ENCODE measurements at regions not wholly inside any gene's neighbourhood (a gene's known extent, or its start where the extent isn't known, plus 50 kb on each side); places are given as distances from the start of the nearest gene placed in this dataset.

DNA sequence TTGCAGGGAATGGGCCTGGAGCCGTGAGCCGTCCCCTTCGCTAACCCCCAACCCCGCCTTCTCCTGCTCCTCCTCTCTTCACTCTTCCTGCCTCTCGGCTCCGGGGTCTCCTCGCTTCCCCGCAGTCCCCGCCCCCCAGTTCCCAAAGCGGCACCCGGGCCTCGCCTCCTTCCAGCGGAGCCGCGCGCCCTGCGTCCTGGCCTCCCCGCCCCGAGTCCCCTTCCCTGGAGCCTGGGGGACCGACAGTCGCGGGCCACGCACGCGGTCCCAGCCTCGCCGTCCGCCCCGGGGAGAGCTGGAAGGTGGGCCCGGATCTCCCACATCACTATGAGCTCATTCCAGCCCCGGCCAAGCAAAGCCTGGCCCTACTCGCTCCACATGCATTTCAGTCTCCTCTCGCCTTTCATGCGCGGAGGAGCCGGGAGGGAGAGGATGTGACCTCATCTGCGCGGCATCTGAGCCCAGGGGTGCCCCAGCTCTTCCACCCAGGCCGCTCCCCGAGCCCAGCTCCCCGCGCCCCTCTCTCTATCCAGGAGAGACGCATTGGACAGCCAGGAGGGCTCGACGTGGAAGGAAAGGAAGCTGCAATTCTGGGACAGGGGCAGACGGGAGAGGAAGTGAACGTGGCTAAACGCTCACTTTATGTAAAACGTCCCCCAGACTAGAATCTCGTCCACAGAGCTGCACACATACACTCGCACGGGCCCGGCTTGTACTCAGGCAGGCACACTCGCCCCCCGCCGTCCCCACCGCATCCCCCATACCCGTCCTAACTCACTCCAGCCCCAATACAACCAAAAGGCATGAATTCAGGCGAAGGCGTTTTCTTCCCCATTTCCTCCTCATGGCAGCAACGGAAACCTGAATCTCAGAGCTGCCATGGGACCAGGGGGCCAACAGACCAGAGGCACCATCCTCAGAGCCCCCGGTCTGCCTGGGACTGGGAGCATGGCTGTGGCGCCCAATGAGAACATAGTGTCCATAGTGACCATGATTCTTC lies 108.7 kb upstream of the CCND2 start:
- ChIA-PET CTCF (interaction anchor here (0.6 to 4.2 kb wide), 9 partner anchors 12 to 279 kb away, joined by 3 to 21 read pairs (median 4); no protein-coding TSS in a partner anchor), POLR2A (interaction anchor here (0.6 to 2.2 kb wide), 13 partner anchors 10 to 409 kb away, joined by 3 to 12 read pairs (median 4); partner anchors contain the start of gene CCND2)
- Mint-ChIP-seq H3K4me3 (peak overlapping the region; percentile 79), H3K4me1 (ENCODE audit: low read depth) (peaks cover 49% of the 10 kb centered on the region), H3K36me3 (no peaks in the 10 kb centered on the region), H3K27me3 (no peaks in the 10 kb centered on the region), H3K27ac (peak overlapping the region; percentile 90), H3K9me3 (no peaks in the 10 kb centered on the region)
- intact Hi-C loops (cut with micrococcal nuclease): no loop called here
- peak; percentile 78 for DNase-seq

DNA sequence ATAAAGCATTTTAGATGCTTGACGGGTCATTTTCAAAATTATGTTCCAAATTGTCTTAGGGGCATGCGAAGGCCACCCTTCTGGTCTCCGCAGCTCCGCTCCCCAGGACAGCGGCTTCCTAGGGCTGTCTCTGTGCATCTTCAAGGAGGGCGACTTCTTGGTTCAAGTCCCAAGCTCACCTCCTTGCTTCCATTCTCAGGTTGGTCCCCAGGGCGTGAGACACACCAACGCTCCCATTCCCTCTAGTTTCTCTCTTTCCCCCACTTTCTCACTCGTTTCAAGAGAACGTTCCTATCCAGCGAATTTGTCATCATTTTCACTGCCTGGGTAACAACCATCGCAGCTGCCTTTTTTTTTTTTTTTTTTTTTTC lies 109.4 kb upstream of the CCND2 start:
- Mint-ChIP-seq H3K4me1 (ENCODE audit: low read depth) (peaks cover 47% of the 10 kb centered on the region), H3K4me3 (peak overlapping the region; percentile 79), H3K9me3 (no peaks in the 10 kb centered on the region), H3K27ac (peak overlapping the region; percentile 90), H3K27me3 (no peaks in the 10 kb centered on the region), H3K36me3 (no peaks in the 10 kb centered on the region)
- intact Hi-C loops (cut with micrococcal nuclease): no loop called here
- ChIA-PET POLR2A (interaction anchor here (0.6 to 2.2 kb wide), 8 partner anchors 10 to 409 kb away, joined by 3 to 12 read pairs (median 5); no protein-coding TSS in a partner anchor), CTCF (interaction anchor here (0.7 to 4.2 kb wide), 5 partner anchors 11 to 278 kb away, joined by 3 to 21 read pairs (median 7); no protein-coding TSS in a partner anchor)
- DNase-seq: no peak

DNA sequence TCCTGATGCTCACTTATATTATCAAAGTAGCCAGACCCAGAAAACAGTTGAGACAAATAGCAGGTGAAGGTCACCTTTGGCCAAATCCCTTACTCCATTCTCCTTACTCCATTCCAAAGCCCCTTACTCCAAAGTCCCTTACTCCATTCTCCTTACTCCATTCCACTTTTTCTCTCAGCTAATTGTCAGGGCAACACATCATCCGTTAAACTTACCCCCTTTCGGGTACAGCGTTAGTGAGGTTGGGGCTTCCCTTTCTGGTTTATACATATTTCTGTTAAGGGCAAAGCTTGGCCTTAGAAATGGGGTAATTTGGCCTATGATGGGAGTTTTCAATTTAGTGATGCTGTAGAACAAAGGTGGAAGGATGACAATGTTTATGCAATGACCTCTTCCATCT lies 111.8 kb upstream of the CCND2 start:
- POLR2A ChIA-PET: interaction anchor here (1.6 kb wide), 1 partner anchor 115 kb away, joined by 5 read pairs; no protein-coding TSS in a partner anchor
- Mint-ChIP-seq H3K27me3 (no peaks in the 10 kb centered on the region), H3K36me3 (no peaks in the 10 kb centered on the region), H3K27ac (peak overlapping the region; percentile 51), H3K9me3 (no peaks in the 10 kb centered on the region), H3K4me1 (ENCODE audit: low read depth) (peaks cover 56% of the 10 kb centered on the region), H3K4me3 (no peak overlapping the region)
- CTCF ChIA-PET: interaction anchor here (0.6 to 2.9 kb wide), 5 partner anchors 8 to 115 kb away, joined by 3 to 9 read pairs (median 3); no protein-coding TSS in a partner anchor
- intact Hi-C loops (cut with micrococcal nuclease): no loop called here
- no peak for DNase-seq

DNA sequence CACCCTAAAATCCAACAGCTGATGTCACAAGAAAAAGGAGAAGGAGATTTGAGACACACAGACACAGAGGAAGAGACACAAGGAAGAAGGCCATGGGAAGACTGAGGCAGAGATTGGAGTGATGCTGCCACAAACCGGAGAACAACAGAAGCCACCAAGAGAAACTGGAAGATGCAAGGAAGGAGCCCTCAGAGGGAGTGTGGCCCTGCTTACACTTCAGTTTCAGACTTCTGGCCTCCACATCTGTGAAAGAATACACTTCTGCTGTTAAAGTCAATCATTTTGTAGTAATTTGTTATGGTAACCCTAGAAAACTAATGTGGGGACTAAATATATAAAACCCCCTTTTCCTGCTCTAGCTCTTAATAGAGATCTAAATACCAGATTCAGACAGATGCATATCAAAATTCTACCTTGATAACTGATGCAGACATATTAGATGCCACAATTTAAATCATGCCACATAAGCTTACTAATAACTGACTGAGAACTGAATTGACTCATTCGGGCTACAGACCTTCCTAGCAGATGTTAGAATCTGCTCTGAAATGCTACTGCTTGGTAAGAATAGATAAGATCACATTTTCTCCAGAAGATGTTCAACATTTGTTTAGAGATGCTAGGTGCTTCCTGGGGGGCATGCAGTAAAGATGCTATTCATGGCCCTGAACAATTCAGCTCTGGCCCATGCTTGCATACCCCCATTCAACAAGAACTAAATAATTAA lies 113.1 kb upstream of the CCND2 start:
- ChIA-PET POLR2A (interaction anchor here (0.9 to 1.8 kb wide), 4 partner anchors 14 to 116 kb away, joined by 3 to 8 read pairs (median 4); no protein-coding TSS in a partner anchor), CTCF (interaction anchor here (0.7 to 2.9 kb wide), 7 partner anchors 9 to 116 kb away, joined by 3 to 9 read pairs (median 3); no protein-coding TSS in a partner anchor)
- peak overlapping the region; percentile 87 for H3K27ac Mint-ChIP-seq
- no peak for DNase-seq
- no peaks in the 10 kb centered on the region for H3K36me3 Mint-ChIP-seq
- H3K27me3 Mint-ChIP-seq: no peaks in the 10 kb centered on the region
- intact Hi-C loops (cut with micrococcal nuclease): loop anchor here (1.0 kb wide), 2 partner anchors 14 to 18 kb away; no protein-coding TSS in a partner anchor
- no peaks in the 10 kb centered on the region for H3K9me3 Mint-ChIP-seq
- no peak overlapping the region for H3K4me3 Mint-ChIP-seq
- H3K4me1 Mint-ChIP-seq (ENCODE audit: low read depth): peaks cover 64% of the 10 kb centered on the region

DNA sequence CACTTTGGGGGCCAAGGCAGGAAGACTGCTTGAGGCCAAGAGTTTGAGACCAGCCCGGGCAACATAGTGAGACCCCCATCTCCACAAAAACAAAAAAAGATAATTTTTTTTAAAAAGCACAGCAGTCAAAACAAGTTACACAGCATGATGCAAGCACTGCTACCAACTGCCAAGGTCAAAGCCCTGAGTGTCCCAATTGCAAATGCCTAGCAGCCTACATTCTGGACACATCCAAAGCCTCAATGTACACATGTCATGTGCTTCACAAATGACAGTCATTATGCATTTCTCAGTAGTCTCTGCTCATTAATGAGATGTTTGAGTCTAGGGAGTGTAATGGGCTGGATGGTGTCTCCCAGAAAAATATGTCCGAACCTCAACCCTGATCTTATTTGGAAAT lies 113.7 kb upstream of the CCND2 start:
- ChIA-PET CTCF (interaction anchor here (0.7 to 2.9 kb wide), 3 partner anchors 10 to 15 kb away, joined by 3 to 9 read pairs (median 5); no protein-coding TSS in a partner anchor), POLR2A (interaction anchor here (1.8 kb wide), 1 partner anchor 13 kb away, joined by 8 read pairs; no protein-coding TSS in a partner anchor)
- no peak overlapping the region for H3K4me3 Mint-ChIP-seq
- H3K36me3 Mint-ChIP-seq: no peaks in the 10 kb centered on the region
- H3K4me1 Mint-ChIP-seq (ENCODE audit: low read depth): peaks cover 63% of the 10 kb centered on the region
- DNase-seq: no peak
- peak overlapping the region; percentile 87 for H3K27ac Mint-ChIP-seq
- H3K9me3 Mint-ChIP-seq: no peaks in the 10 kb centered on the region
- no peaks in the 10 kb centered on the region for H3K27me3 Mint-ChIP-seq
- intact Hi-C loops (cut with micrococcal nuclease): loop anchor here (1.0 kb wide), 2 partner anchors 14 to 18 kb away; no protein-coding TSS in a partner anchor

DNA sequence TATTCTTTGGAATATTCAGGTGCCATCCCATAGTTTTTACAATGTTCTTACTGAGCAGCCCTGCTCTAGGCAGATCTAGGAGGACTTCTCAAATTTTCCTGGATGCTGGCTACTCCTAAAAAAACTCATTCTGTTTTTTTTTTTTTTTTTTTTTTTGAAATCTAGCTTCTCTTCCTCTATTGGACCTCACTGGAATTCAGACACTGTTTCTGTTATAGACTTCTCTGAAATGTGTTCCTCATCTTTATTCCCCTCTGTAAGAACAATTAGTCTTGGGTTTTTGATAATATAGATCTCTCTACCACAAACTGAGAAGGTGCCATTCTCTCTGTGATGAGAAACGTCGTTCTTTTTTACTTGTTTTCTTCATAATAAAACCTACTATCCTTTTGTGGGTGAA lies 115.3 kb upstream of the CCND2 start:
- Mint-ChIP-seq H3K4me3 (no peak overlapping the region), H3K27ac (peak overlapping the region; percentile 55), H3K36me3 (no peaks in the 10 kb centered on the region), H3K9me3 (no peaks in the 10 kb centered on the region), H3K4me1 (ENCODE audit: low read depth) (peaks cover 70% of the 10 kb centered on the region), H3K27me3 (no peaks in the 10 kb centered on the region)
- ChIA-PET CTCF (interaction anchor here (0.6 kb wide), 1 partner anchor 50 kb away, joined by 3 read pairs; no protein-coding TSS in a partner anchor), POLR2A (no interaction called here)
- intact Hi-C loops (cut with micrococcal nuclease): no loop called here
- DNase-seq: no peak

DNA sequence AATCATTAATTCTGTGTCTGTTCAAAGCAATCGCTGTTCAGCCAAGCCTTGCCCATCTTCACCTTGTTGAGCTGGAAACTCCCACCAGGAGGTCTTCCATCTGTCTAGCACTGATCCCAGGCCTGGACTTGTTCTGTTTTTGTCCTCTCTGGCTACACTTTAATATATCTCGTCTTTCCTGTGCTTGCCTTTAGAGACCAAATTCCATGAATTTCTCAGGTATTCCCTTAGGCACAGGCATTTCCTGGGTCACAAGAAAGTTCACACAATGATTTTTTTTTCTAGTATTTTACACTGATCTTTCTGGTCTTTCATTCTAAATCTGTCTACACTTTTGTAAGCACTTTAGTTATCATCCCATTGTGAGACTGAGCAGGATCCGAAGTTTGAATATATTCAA lies 116.4 kb upstream of the CCND2 start:
- no peaks in the 10 kb centered on the region for H3K9me3 Mint-ChIP-seq
- DNase-seq: no peak
- H3K36me3 Mint-ChIP-seq: no peaks in the 10 kb centered on the region
- no peaks in the 10 kb centered on the region for H3K27me3 Mint-ChIP-seq
- intact Hi-C loops (cut with micrococcal nuclease): no loop called here
- CTCF ChIA-PET: interaction anchor here (4.1 kb wide), 1 partner anchor 13 kb away, joined by 33 read pairs; no protein-coding TSS in a partner anchor
- no peak overlapping the region for H3K4me3 Mint-ChIP-seq
- peaks cover 82% of the 10 kb centered on the region for H3K4me1 Mint-ChIP-seq (ENCODE audit: low read depth)
- POLR2A ChIA-PET: interaction anchor here (1.7 kb wide), 1 partner anchor 11 kb away, joined by 5 read pairs; no protein-coding TSS in a partner anchor
- no peak overlapping the region for H3K27ac Mint-ChIP-seq

DNA sequence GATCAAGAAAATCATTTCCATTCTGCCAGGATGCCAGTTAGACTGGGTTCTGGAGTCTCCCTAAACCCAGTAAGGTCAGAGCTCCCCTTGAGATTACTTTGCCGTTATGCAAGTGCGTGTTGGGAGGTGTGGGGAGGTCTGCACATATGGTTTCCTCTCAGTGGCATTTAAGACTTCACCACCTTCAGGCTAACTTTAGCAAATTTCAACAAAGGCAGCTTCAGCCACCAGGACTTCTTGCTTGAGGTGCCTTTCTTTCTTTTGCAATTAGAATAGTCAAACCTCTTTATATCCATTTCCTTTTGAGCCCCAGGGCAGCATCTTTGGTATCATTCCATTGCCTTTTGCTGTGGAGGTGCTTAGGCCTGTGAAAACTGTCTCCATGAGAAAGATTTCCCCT lies 117.2 kb upstream of the CCND2 start:
- no peaks in the 10 kb centered on the region for H3K27me3 Mint-ChIP-seq
- intact Hi-C loops (cut with micrococcal nuclease): no loop called here
- ChIA-PET POLR2A (interaction anchor here (1.7 kb wide), 1 partner anchor 10 kb away, joined by 5 read pairs; no protein-coding TSS in a partner anchor), CTCF (interaction anchor here (4.1 kb wide), 1 partner anchor 13 kb away, joined by 33 read pairs; no protein-coding TSS in a partner anchor)
- H3K4me1 Mint-ChIP-seq (ENCODE audit: low read depth): peaks cover 83% of the 10 kb centered on the region
- DNase-seq: no peak
- H3K9me3 Mint-ChIP-seq: peaks cover 2% of the 10 kb centered on the region
- no peaks in the 10 kb centered on the region for H3K36me3 Mint-ChIP-seq
- H3K27ac Mint-ChIP-seq: peak overlapping the region; percentile 1
- H3K4me3 Mint-ChIP-seq: no peak overlapping the region

DNA sequence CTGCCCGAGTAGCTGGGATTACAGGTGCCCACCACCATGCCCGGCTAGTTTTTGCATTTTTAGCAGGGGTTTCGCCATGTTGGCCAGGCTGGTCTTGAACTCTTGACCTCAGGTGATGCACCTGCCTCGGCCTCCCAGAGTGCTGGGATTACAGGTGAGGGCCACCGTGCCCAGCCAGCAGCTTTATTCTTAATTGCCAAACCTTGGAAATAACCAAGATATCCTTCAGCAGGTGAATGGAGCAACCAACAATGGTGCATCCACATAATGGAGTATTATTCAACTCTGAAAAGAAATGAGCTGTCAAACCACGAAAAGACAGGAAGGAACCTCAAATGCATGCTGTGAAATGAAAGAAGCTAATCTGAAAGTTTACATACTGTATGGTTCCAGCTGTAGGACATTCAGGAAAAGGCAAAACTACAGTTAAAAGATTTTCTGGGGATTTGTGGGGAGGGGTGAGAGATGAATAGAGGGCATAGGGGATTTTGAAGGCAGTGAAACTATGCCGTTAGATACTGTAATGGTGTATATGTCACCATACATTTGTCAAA lies 118.8 kb upstream of the CCND2 start:
- Mint-ChIP-seq H3K27me3 (no peaks in the 10 kb centered on the region), H3K4me1 (ENCODE audit: low read depth) (peaks cover 76% of the 10 kb centered on the region), H3K36me3 (no peaks in the 10 kb centered on the region), H3K9me3 (peaks cover 2% of the 10 kb centered on the region), H3K4me3 (no peak overlapping the region), H3K27ac (peak overlapping the region; percentile 90)
- CTCF ChIA-PET: interaction anchor here (0.9 to 5.0 kb wide), 9 partner anchors 11 to 122 kb away, joined by 3 to 33 read pairs (median 4); no protein-coding TSS in a partner anchor
- POLR2A ChIA-PET: interaction anchor here (0.6 to 2.7 kb wide), 11 partner anchors 9 to 124 kb away, joined by 3 to 14 read pairs (median 4); no protein-coding TSS in a partner anchor
- DNase-seq: peak; percentile 8
- intact Hi-C loops (cut with micrococcal nuclease): loop anchor here (1.0 kb wide), 2 partner anchors 8 to 24 kb away; no protein-coding TSS in a partner anchor

DNA sequence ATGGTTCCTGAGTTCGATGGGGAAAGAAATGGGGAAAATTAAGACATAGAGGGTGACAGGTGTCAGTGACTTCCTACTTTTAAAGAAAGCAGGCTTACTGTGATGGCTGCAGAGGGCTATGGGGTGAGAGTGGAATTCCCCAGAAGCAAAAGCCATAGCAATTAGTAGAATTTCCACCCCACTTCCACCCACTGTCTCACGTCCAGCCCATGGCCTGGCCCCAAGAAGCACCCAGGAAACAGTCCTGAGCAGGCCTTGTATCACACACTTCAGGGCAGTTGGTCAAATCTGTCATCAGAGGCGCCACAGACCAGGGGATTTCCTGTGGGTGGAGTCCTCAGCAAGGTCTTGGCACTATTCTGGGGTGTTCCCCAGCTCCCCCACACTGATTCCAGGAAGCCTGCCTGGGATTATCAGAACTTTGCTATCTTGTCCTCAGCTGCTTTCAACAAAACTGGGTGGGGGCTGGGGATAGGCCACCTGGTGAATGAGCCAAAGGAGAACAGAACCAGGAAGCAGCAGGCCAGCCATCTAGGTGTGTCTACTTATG lies 120.1 kb upstream of the CCND2 start:
- Mint-ChIP-seq H3K4me3 (no peak overlapping the region), H3K9me3 (peaks cover 2% of the 10 kb centered on the region), H3K27ac (peak overlapping the region; percentile 90), H3K27me3 (no peaks in the 10 kb centered on the region), H3K4me1 (ENCODE audit: low read depth) (peaks cover 74% of the 10 kb centered on the region), H3K36me3 (no peaks in the 10 kb centered on the region)
- peak; percentile 88 for DNase-seq
- CTCF ChIA-PET: interaction anchor here (0.8 to 5.0 kb wide), 5 partner anchors 10 to 123 kb away, joined by 3 to 33 read pairs (median 13); no protein-coding TSS in a partner anchor
- intact Hi-C loops (cut with micrococcal nuclease): loop anchor here (1.0 kb wide), 1 partner anchor 34 kb away; no protein-coding TSS in a partner anchor
- POLR2A ChIA-PET: interaction anchor here (1.0 to 2.7 kb wide), 11 partner anchors 7 to 125 kb away, joined by 3 to 14 read pairs (median 5); partner anchors contain the start of gene CCND2
